SHP77 (cell line): ENCODE measurements at regions not wholly inside any gene's neighbourhood (a gene's known extent, or its start where the extent isn't known, plus 50 kb on each side); places are given as distances from the start of the nearest gene placed in this dataset.
A peak's percentile ranks its signal among the peaks of the same experiment; 100 is the strongest.

Source experiments
- DNase-seq, 2 experiments: peaks; one replicate each; lab custom pipeline; 2025; lab: John Stamatoyannopoulos, UW

- no peak for DNase-seq
Measured at GRCh38 chr15:101590785-101591184, 61.4 kb downstream of the TM2D3 start.

- DNase-seq = no peak
Measured at GRCh38 chr15:101583284-101583683, 68.9 kb downstream of the TM2D3 start.

GRCh38 chr15:101580431-101580830 lies 71.8 kb downstream of the TM2D3 start:
- DNase-seq = no peak

- no peak for DNase-seq
Measured at GRCh38 chr15:101579631-101580163, 72.5 kb downstream of the TM2D3 start.

GRCh38 chr15:101578443-101578894 lies 73.7 kb downstream of the TM2D3 start:
- peak in 1 of 2 experiments; percentile 13 for DNase-seq

GRCh38 chr15:101573951-101574350 lies 78.2 kb downstream of the TM2D3 start:
- DNase-seq = no peak

GRCh38 chr15:101570241-101570640 lies 80.7 kb upstream of the PCSK6 start:
- DNase-seq = no peak

GRCh38 chr15:101568821-101569555 lies 79.5 kb upstream of the PCSK6 start:
- no peak for DNase-seq

- DNase-seq = no peak
Measured at GRCh38 chr15:101568309-101568708, 78.8 kb upstream of the PCSK6 start.

GRCh38 chr15:101566748-101567488 lies 77.4 kb upstream of the PCSK6 start:
- no peak for DNase-seq

- no peak for DNase-seq
Measured at GRCh38 chr15:101565377-101565776, 75.9 kb upstream of the PCSK6 start.

- DNase-seq = no peak
Measured at GRCh38 chr15:101563176-101563796, 73.8 kb upstream of the PCSK6 start.

GRCh38 chr15:101562428-101563059 lies 73.0 kb upstream of the PCSK6 start:
- DNase-seq = no peak

- DNase-seq = no peak
Measured at GRCh38 chr15:101561584-101561906, 72.0 kb upstream of the PCSK6 start.

GRCh38 chr15:101560722-101561583 lies 71.4 kb upstream of the PCSK6 start:
- DNase-seq = no peak

- no peak for DNase-seq
Measured at GRCh38 chr15:101559952-101560351, 70.4 kb upstream of the PCSK6 start.

- no peak for DNase-seq
Measured at GRCh38 chr15:101558221-101558941, 68.9 kb upstream of the PCSK6 start.

GRCh38 chr15:101556273-101556672 lies 66.8 kb upstream of the PCSK6 start:
- DNase-seq = no peak

- no peak for DNase-seq
Measured at GRCh38 chr15:101554115-101554915, 64.8 kb upstream of the PCSK6 start.
